GM18508 (cell line): ENCODE measurements at regions not wholly inside any gene's neighbourhood (a gene's known extent, or its start where the extent isn't known, plus 50 kb on each side); places are given as distances from the start of the nearest gene placed in this dataset.

Source experiments
- ATAC-seq: cut with Tn5 transposase; IDR thresholded peaks from one replicate; pipeline ENCODE4 v1.9.1; 2021; ENCODE audit warnings: moderate number of reproducible peaks; ENCODE audit not compliant: insufficient read depth, unreplicated experiment

GRCh38 chr18:43866696-43867095 lies 589.4 kb upstream of the SYT4 start:
- ATAC-seq, result no peak

- ATAC-seq, result no peak
Measured at GRCh38 chr18:43868497-43868995, 591.3 kb upstream of the SYT4 start.

- ATAC-seq, result no peak
Measured at GRCh38 chr18:43869451-43870008, 592.2 kb upstream of the SYT4 start.

GRCh38 chr18:43870626-43871025 lies 593.3 kb upstream of the SYT4 start:
- ATAC-seq, result no peak

- no peak for ATAC-seq
Measured at GRCh38 chr18:43875511-43875910, 598.2 kb upstream of the SYT4 start.

- ATAC-seq, result no peak
Measured at GRCh38 chr18:43876286-43876685, 599.0 kb upstream of the SYT4 start.

GRCh38 chr18:43876748-43877147 lies 599.5 kb upstream of the SYT4 start:
- no peak for ATAC-seq

- no peak for ATAC-seq
Measured at GRCh38 chr18:43877616-43878321, 600.5 kb upstream of the SYT4 start.

GRCh38 chr18:43879415-43879814 lies 602.1 kb upstream of the SYT4 start:
- no peak for ATAC-seq

- ATAC-seq, result no peak
Measured at GRCh38 chr18:43882358-43883055, 605.2 kb upstream of the SYT4 start.

- ATAC-seq, result no peak
Measured at GRCh38 chr18:43883886-43884285, 606.6 kb upstream of the SYT4 start.

- ATAC-seq, result no peak
Measured at GRCh38 chr18:43886341-43886740, 609.1 kb upstream of the SYT4 start.

GRCh38 chr18:43887491-43887890 lies 610.2 kb upstream of the SYT4 start:
- no peak for ATAC-seq

GRCh38 chr18:43888598-43888997 lies 611.3 kb upstream of the SYT4 start:
- no peak for ATAC-seq

- ATAC-seq, result no peak
Measured at GRCh38 chr18:43893001-43893637, 615.8 kb upstream of the SYT4 start.

- no peak for ATAC-seq
Measured at GRCh38 chr18:43904209-43904837, 627.0 kb upstream of the SYT4 start.

- ATAC-seq, result no peak
Measured at GRCh38 chr18:43914018-43914417, 636.7 kb upstream of the SYT4 start.

- ATAC-seq, result no peak
Measured at GRCh38 chr18:43916984-43917383, 639.7 kb upstream of the SYT4 start.

- no peak for ATAC-seq
Measured at GRCh38 chr18:43917520-43917919, 640.2 kb upstream of the SYT4 start.

- ATAC-seq, result no peak
Measured at GRCh38 chr18:43919551-43919950, 642.3 kb upstream of the SYT4 start.

- no peak for ATAC-seq
Measured at GRCh38 chr18:43931439-43931838, 654.1 kb upstream of the SYT4 start.
